IMR-90 (cell line): ENCODE measurements at regions not wholly inside any gene's neighbourhood (a gene's known extent, or its start where the extent isn't known, plus 50 kb on each side); places are given as distances from the start of the nearest gene placed in this dataset.

Experiments used
- ATAC-seq: fragments of 200-7000 bp; cut with Tn5 transposase; 2 replicates; pipeline ENCODE4 v1.9.1; 2020; ENCODE audit warnings: low read depth, mild to moderate bottlenecking, moderate library complexity
- BruUV-seq: library from RNA; stranded (reverse); fragments of 400-500 nt; replicated peaks from 2 replicates; lab custom pipeline; 2021; lab: Mats Ljungman, UMichigan
- CTCF ChIA-PET: fragments of 300-600 bp; formaldehyde crosslinking; extraction: SDS; loops from one replicate; lab custom pipeline; 2021; ENCODE audit warnings: antibody characterized with exemption; lab: Yijun Ruan, JAX
- POLR2A ChIA-PET: fragments of 300-600 bp; sonication (Branson Sonifier 250); formaldehyde crosslinking; loops from one replicate; lab custom pipeline; 2022; ENCODE audit warnings: antibody characterized with exemption; ENCODE audit not compliant: unreplicated experiment; lab: Charles Lee
- DNase-seq: peaks from one replicate; pipeline ENCODE4 v3.0.0; 2013
- H2AFZ ChIP-seq: replicated peaks from 2 replicates; pipeline ENCODE3; 2013; ENCODE audit warnings: low read length, mild to moderate bottlenecking; ENCODE audit not compliant: poor library complexity
- H2AK5ac ChIP-seq: 2 replicates; pipeline ENCODE4 v1.6.1; 2013; ENCODE audit warnings: low read depth, low read length, inconsistent platforms
- H2AK9ac ChIP-seq: replicated peaks from 2 replicates; pipeline ENCODE3; 2013; ENCODE audit warnings: mild to moderate bottlenecking, low read depth, low read length, moderate library complexity; ENCODE audit not compliant: poor library complexity
- H2BK120ac ChIP-seq: 2 replicates; pipeline ENCODE4 v1.6.1; 2013; ENCODE audit warnings: low read depth, low read length, inconsistent platforms
- H2BK15ac ChIP-seq: 3 replicates; pipeline ENCODE4 v1.6.1; 2013; ENCODE audit warnings: low read depth, low read length, inconsistent platforms
- H2BK20ac ChIP-seq: 2 replicates; pipeline ENCODE4 v1.6.1; 2013; ENCODE audit warnings: low read depth, mild to moderate bottlenecking, inconsistent platforms, low read length, moderate library complexity
- H2BK5ac ChIP-seq: 2 replicates; pipeline ENCODE4 v1.6.1; 2013; ENCODE audit warnings: mild to moderate bottlenecking, low read depth, low read length, inconsistent platforms; ENCODE audit not compliant: poor library complexity, severe bottlenecking
- H3K14ac ChIP-seq: replicated peaks from 2 replicates; pipeline ENCODE4 v1.6.1; 2013; ENCODE audit warnings: low read depth, low read length, inconsistent platforms
- H3K18ac ChIP-seq: 2 replicates; pipeline ENCODE4 v1.6.1; 2013; ENCODE audit warnings: low read depth, low read length, control low read depth
- H3K23ac ChIP-seq: 2 replicates; pipeline ENCODE4 v1.6.1; 2013; ENCODE audit warnings: low read depth, low read length, inconsistent platforms
- H3K27ac ChIP-seq: 2 replicates; pipeline ENCODE4 v1.5.1; 2013; ENCODE audit warnings: mild to moderate bottlenecking, control low read depth, low read length; ENCODE audit not compliant: insufficient read depth
- H3K27me3 ChIP-seq: 2 replicates; pipeline ENCODE4 v1.6.1; 2013; ENCODE audit warnings: low read length; ENCODE audit not compliant: control insufficient read depth, insufficient read depth
- H3K36me3 ChIP-seq: 2 replicates; pipeline ENCODE4 v1.6.1; 2013; ENCODE audit warnings: low read length, mixed read lengths; ENCODE audit not compliant: control insufficient read depth, insufficient read depth
- H3K4ac ChIP-seq: 2 replicates; pipeline ENCODE4 v1.6.1; 2013; ENCODE audit warnings: low read depth, low read length, inconsistent platforms
- H3K4me1 ChIP-seq: 2 replicates; pipeline ENCODE4 v1.6.1; 2013; ENCODE audit warnings: low read length, mixed read lengths; ENCODE audit not compliant: control insufficient read depth, insufficient read depth
- H3K4me2 ChIP-seq: 2 replicates; pipeline ENCODE4 v1.6.1; 2013; ENCODE audit warnings: low read depth, mild to moderate bottlenecking, control low read depth, low read length, moderate library complexity
- H3K4me3 ChIP-seq: 2 replicates; pipeline ENCODE4 v1.5.1; 2013; ENCODE audit warnings: low read depth, mild to moderate bottlenecking, control low read depth, low read length, moderate library complexity; ENCODE audit not compliant: insufficient read depth
- H3K56ac ChIP-seq: 2 replicates; pipeline ENCODE4 v1.6.1; 2013; ENCODE audit warnings: low read length, inconsistent platforms; ENCODE audit not compliant: insufficient read depth; ENCODE audit errors: extremely low read depth
- H3K79me1 ChIP-seq, 2 experiments: 2 replicates each; pipeline ENCODE4 v1.6.1; 2013; ENCODE audit warnings: low read length in 2 of 2, inconsistent platforms in 1 of 2, low read depth in 1 of 2
- H3K9ac ChIP-seq: 2 replicates; pipeline ENCODE4 v1.6.1; 2013; ENCODE audit warnings: low read depth, low read length, control low read depth
- H3K9me1 ChIP-seq: 2 replicates; pipeline ENCODE4 v1.6.1; 2013; ENCODE audit warnings: low read length, inconsistent platforms; ENCODE audit not compliant: insufficient read depth
- H3K9me3 ChIP-seq: 2 replicates; pipeline ENCODE4 v1.6.1; 2013; ENCODE audit warnings: low read length; ENCODE audit not compliant: control insufficient read depth, insufficient read depth
- H4K20me1 ChIP-seq: 2 replicates; pipeline ENCODE4 v1.6.1; 2013; ENCODE audit warnings: low read length, inconsistent platforms; ENCODE audit not compliant: insufficient read depth
- H4K5ac ChIP-seq: 2 replicates; pipeline ENCODE4 v1.6.1; 2013; ENCODE audit warnings: mild to moderate bottlenecking, low read depth, low read length, control low read depth
- H4K8ac ChIP-seq, 2 experiments: 2 replicates each; pipeline ENCODE4 v1.6.1; 2013; ENCODE audit warnings: low read depth in 2 of 2, low read length in 2 of 2, control low read depth in 1 of 2, inconsistent platforms in 1 of 2
- H4K91ac ChIP-seq: 2 replicates; pipeline ENCODE4 v1.6.1; 2013; ENCODE audit warnings: low read depth, low read length, inconsistent platforms; ENCODE audit not compliant: insufficient read depth
- ELK1 ChIP-seq: fragments of 150-350 bp; IDR thresholded peaks from 2 replicates; pipeline ENCODE4 v1.6.1; 2016; ENCODE audit warnings: low read depth, mild to moderate bottlenecking, low read length, moderate library complexity, borderline replicate concordance
- MXI1 ChIP-seq: IDR thresholded peaks from 2 replicates; pipeline ENCODE4 v1.6.1; 2012; ENCODE audit warnings: low read depth, mild to moderate bottlenecking, low read length, moderate library complexity, borderline replicate concordance
- RAD21 ChIP-seq: IDR thresholded peaks from 2 replicates; pipeline ENCODE4 v1.6.1; 2012; ENCODE audit warnings: low read length, improper control_type of control experiment
- SMC3 ChIP-seq: fragments of 150-350 bp; IDR thresholded peaks from 2 replicates; pipeline ENCODE4 v1.6.1; 2016; ENCODE audit warnings: low read depth, mild to moderate bottlenecking, antibody characterized with exemption, low read length, moderate library complexity
- WGBS, 2 experiments: methylation state at CpG; one replicate each; pipeline versions ENCODE4 v1.1.5 to v1.1.7; 2013; ENCODE audit warnings: missing lambda C conversion rate in 2 of 2; ENCODE audit not compliant: insufficient read length in 1 of 2; ENCODE audit errors: extremely low coverage in 2 of 2; 5-methylcytosine and 5-hydroxymethylcytosine counted together
- dilution Hi-C: fragments of 300-500 bp; cut with HindIII; formaldehyde crosslinking; loops from one replicate; pipeline ENCODE4 v1.14.3; 2018; ENCODE audit warnings: low sequenced_read_pairs; ENCODE audit not compliant: unreplicated experiment
- in situ Hi-C: fragments of 300-500 bp; cut with MboI; formaldehyde crosslinking; loops from 3 replicates; pipeline ENCODE4 v1.14.3; 2019; ENCODE audit warnings: low sequenced_read_pairs, inconsistent platforms, mixed read lengths
- intact Hi-C: fragments of 100-400 bp; cut with micrococcal nuclease; formaldehyde crosslinking; loops from 2 replicates; pipeline ENCODE4 v1.10.0; 2022
- TF ChIP-seq, protein P1 (sequence below): fragments of 150-350 bp; IDR thresholded peaks from 2 replicates; pipeline ENCODE4 v1.6.1; 2017; ENCODE audit warnings: mild to moderate bottlenecking, antibody characterized with exemption, low read length, low read depth

GRCh38 chr11:115663790-115664189 lies 159.6 kb upstream of the CADM1 start:
- dilution Hi-C loops (no loop called here), in situ Hi-C loops (no loop called here), intact Hi-C loops (no loop called here)
- Histone ChIP-seq H2AFZ (no peak overlapping the region), H3K36me3 (no peaks in the 10 kb centered on the region), H3K4me3 (no peak overlapping the region), H3K9ac (no peak overlapping the region), H3K27ac (no peak overlapping the region), H3K9me1 (no peaks in the 10 kb centered on the region), H4K20me1 (no peaks in the 10 kb centered on the region), H3K79me1 (no peaks in the 10 kb centered on the region), H2BK5ac (no peak overlapping the region), H2BK20ac (no peak overlapping the region), H4K5ac (no peak overlapping the region), H2BK120ac (no peak overlapping the region), H3K4ac (no peak overlapping the region), H4K91ac (no peak overlapping the region), H3K4me1 (peaks cover 5% of the 10 kb centered on the region; the same call in 1 of the 2 replicates), H3K56ac (no peak overlapping the region), H2AK5ac (no peak overlapping the region), H2BK15ac (no peak overlapping the region), H3K9me3 (no peaks in the 10 kb centered on the region), H3K18ac (no peak overlapping the region), H2AK9ac (no peak overlapping the region), H3K14ac (no peak overlapping the region), H3K4me2 (no peak overlapping the region), H3K23ac (no peak overlapping the region), H3K27me3 (no peaks in the 10 kb centered on the region; the same call in 1 of the 2 replicates), H4K8ac (no peak overlapping the region)
- ATAC-seq (no peak), DNase-seq (no peak)
- BruUV-seq, result no TSS peak
- no peak for TF ChIP-seq RAD21
- no peak for TF ChIP-seq MXI1
- TF ChIP-seq ELK1, result no peak
- TF ChIP-seq, protein P1, sequence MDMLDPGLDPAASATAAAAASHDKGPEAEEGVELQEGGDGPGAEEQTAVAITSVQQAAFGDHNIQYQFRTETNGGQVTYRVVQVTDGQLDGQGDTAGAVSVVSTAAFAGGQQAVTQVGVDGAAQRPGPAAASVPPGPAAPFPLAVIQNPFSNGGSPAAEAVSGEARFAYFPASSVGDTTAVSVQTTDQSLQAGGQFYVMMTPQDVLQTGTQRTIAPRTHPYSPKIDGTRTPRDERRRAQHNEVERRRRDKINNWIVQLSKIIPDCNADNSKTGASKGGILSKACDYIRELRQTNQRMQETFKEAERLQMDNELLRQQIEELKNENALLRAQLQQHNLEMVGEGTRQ, result no peak
- no peak for TF ChIP-seq SMC3
- ChIA-PET POLR2A (no interaction called here), CTCF (no interaction called here)
- WGBS, 2 experiments, result 92% methylated on average over 5 of the region's 6 CpGs; no CpG with 5 or more reads in 1 of the 2 experiments
